ENCODE measurements at regions not wholly inside any gene's neighbourhood (a gene's known extent, or its start where the extent isn't known, plus 50 kb on each side); places are given as distances from the start of the nearest gene placed in this dataset.

- intact Hi-C loops (cut with DNase I) = no loop called here
- TF ChIP-seq, protein P1, sequence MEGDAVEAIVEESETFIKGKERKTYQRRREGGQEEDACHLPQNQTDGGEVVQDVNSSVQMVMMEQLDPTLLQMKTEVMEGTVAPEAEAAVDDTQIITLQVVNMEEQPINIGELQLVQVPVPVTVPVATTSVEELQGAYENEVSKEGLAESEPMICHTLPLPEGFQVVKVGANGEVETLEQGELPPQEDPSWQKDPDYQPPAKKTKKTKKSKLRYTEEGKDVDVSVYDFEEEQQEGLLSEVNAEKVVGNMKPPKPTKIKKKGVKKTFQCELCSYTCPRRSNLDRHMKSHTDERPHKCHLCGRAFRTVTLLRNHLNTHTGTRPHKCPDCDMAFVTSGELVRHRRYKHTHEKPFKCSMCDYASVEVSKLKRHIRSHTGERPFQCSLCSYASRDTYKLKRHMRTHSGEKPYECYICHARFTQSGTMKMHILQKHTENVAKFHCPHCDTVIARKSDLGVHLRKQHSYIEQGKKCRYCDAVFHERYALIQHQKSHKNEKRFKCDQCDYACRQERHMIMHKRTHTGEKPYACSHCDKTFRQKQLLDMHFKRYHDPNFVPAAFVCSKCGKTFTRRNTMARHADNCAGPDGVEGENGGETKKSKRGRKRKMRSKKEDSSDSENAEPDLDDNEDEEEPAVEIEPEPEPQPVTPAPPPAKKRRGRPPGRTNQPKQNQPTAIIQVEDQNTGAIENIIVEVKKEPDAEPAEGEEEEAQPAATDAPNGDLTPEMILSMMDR (IDR thresholded peaks at IDR 0.05) = no peak
- DNase-seq = no peak
- H3K4me1 ChIP-seq = no peaks in the 10 kb centered on the region
- H3K36me3 ChIP-seq = no peaks in the 10 kb centered on the region
- H3K4me3 ChIP-seq = no peak overlapping the region
- H3K27ac ChIP-seq = no peak overlapping the region
- no peaks in the 10 kb centered on the region for H3K27me3 ChIP-seq
- no peaks in the 10 kb centered on the region for H3K9me3 ChIP-seq
- no peak overlapping the region for H3K9ac ChIP-seq (ENCODE audit: low read depth in 2 of 2, low read length in 2 of 2)
Observed at GRCh38 chr2:37780387-37780676, 108.9 kb upstream of the CDC42EP3 start.

DNA sequence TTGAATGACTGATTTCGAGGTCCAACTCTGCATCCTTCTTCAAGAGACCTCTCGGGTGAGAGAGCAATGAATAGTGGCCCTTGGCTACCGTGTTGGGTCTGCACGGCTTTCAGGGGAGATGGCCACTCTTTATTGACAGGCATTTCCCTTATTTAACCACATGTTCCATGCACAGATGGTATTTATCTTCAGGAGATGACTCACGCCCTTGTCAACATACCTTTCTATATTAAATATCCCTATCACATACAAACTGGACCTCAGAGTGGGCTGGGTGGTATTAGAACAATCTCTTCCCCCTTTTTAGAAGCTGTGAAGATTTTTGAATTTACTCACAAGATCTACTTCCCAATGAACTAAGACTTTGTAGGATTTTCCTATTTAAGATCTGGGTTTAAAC, 109.6 kb upstream of the CDC42EP3 start:
- no peak for DNase-seq
- Histone ChIP-seq H3K27me3 (no peaks in the 10 kb centered on the region), H3K4me1 (no peaks in the 10 kb centered on the region), H3K9me3 (no peaks in the 10 kb centered on the region), H3K4me3 (no peak overlapping the region), H3K36me3 (no peaks in the 10 kb centered on the region), H3K27ac (no peak overlapping the region), H3K9ac (ENCODE audit: low read depth in 2 of 2, low read length in 2 of 2) (no peak overlapping the region)
- TF ChIP-seq, protein P1 (IDR thresholded peaks at IDR 0.05) = no peak
- intact Hi-C loops (cut with DNase I) = no loop called here

- Histone ChIP-seq H3K4me1 (no peaks in the 10 kb centered on the region), H3K9ac (ENCODE audit: low read depth in 2 of 2, low read length in 2 of 2) (no peak overlapping the region), H3K27ac (peak overlapping the region; percentile 49), H3K9me3 (no peaks in the 10 kb centered on the region), H3K4me3 (no peak overlapping the region), H3K36me3 (no peaks in the 10 kb centered on the region), H3K27me3 (no peaks in the 10 kb centered on the region)
- TF ChIP-seq, protein P1 (IDR thresholded peaks at IDR 0.05) = no peak
- intact Hi-C loops (cut with DNase I) = no loop called here
- no peak for DNase-seq
Observed at GRCh38 chr2:37782155-37782673, 110.8 kb upstream of the CDC42EP3 start.

DNA sequence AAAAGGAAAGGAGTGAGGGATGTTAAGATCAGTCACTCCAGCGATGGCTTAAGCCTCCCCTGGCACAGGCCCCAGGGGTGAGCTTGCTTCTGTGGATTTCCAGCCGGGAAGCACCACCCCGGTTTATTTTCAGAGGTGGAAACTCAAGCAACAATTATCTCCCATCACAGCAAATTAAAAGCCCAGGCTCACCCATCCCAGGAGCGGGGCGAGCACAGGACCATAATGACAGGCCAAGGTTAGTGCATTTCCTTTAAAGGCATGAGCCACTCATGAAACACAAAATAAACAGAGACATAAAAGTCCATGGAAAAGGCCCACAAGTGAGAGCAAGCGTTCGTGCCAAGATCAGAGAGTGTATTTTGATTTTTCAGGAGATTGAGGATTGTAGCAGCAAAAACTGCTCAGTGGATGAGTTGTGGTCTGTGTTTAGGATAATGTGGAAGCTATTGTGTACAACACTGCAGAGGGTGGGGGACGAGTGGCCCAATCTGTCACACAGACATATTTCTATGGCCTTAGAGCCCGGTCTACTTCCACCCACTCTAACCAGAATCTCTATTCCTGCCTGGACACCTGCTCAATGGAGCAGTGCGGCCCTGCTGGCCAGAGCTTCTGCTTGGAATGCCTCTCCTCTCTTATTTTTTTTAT, 111.4 kb upstream of the CDC42EP3 start:
- no peak for DNase-seq
- no peak overlapping the region for H3K4me3 ChIP-seq
- TF ChIP-seq, protein P1 (IDR thresholded peaks at IDR 0.05) = no peak
- no peaks in the 10 kb centered on the region for H3K36me3 ChIP-seq
- no peaks in the 10 kb centered on the region for H3K4me1 ChIP-seq
- intact Hi-C loops (cut with DNase I) = no loop called here
- no peaks in the 10 kb centered on the region for H3K27me3 ChIP-seq
- no peak overlapping the region for H3K9ac ChIP-seq (ENCODE audit: low read depth in 2 of 2, low read length in 2 of 2)
- H3K9me3 ChIP-seq = no peaks in the 10 kb centered on the region
- H3K27ac ChIP-seq = peak overlapping the region; percentile 49

DNA sequence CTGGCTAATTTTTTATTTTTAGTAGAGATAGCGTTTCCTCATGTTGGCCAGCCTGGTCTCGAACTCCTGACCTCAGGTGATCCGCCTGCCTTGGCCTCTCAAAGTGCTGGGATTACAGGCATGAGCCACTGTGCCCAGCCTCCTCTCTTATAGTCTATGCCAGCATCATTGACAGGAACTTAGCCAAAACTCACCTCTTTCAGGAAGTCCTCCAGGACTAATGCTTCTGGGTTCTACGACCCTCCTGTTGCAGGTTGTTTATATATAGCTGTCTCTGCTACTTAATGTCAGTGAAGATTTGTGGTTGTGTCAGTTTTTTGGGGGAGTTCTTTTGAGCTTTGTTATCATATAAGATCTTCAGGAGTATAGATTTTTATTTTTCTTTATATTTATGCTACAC, 112.1 kb upstream of the CDC42EP3 start:
- H3K27me3 ChIP-seq = no peaks in the 10 kb centered on the region
- no peaks in the 10 kb centered on the region for H3K9me3 ChIP-seq
- no peak overlapping the region for H3K9ac ChIP-seq (ENCODE audit: low read depth in 2 of 2, low read length in 2 of 2)
- H3K36me3 ChIP-seq = no peaks in the 10 kb centered on the region
- TF ChIP-seq, protein P1 (IDR thresholded peaks at IDR 0.05) = no peak
- H3K4me3 ChIP-seq = no peak overlapping the region
- H3K4me1 ChIP-seq = no peaks in the 10 kb centered on the region
- no peak for DNase-seq
- H3K27ac ChIP-seq = no peak overlapping the region
- intact Hi-C loops (cut with DNase I) = no loop called here

Measured in colonic mucosa (tissue), 4 donors.